HK-2 (cell line): ENCODE measurements at regions not wholly inside any gene's neighbourhood (a gene's known extent, or its start where the extent isn't known, plus 50 kb on each side); places are given as distances from the start of the nearest gene placed in this dataset.
A peak's percentile ranks its signal among the peaks of the same experiment; 100 is the strongest.
"Not testable (repeated sequence)": the region's sequence is repeated elsewhere in the genome, so short reads cannot be mapped to it uniquely, and the experiment has no call there.

Experiments used
- DNase-seq: peaks from one replicate; pipeline ENCODE4 v3.0.0-alpha.2; 2018; ENCODE audit not compliant: unreplicated experiment

DNA sequence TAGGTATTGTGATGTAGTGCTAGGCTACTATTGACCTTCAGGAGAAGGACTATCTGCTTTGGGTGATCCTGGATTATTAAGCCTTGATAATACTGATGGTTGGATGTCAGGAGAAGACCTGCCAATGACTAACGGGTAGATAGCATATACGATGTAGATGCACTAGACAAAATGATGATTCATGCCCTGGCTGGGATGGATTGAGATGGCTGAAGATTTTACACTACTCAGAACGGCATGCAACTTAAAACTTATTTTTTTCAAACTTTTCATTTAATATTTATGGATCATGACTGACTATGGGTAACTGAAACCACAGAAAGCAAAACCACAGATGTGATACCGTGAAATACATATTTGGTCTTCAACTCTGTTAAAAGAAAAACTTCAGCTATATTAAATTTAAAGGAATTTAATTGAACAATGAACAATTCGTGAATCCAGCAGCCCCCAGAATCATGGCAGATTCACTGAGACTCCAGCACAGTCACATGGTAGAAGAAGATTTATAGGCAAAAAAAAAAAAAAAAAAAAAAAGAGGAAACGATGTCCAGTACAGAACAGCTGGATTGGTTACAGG, 124.6 kb upstream of the CDK13 start:
- no peak for DNase-seq

GRCh38 chr7:39826166-39826565, 123.9 kb upstream of the CDK13 start:
- no peak for DNase-seq

DNA sequence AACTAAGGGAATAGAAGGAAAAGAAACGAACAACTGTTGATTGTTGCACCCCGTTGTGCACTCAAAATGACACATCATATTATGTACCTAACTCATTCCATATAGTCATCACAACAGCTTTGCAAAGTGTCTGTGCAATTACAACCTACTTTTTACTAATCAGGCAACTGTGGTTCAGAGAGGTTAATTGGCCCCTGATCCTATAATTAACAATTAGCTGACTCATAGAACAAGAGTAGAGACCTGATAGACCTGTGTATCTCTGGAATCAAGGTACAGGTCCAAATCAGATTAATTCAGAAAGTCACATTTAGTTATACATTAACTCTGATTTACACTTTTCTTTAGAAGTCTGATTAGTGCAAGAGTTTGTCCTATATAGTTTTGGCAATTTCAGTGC, 122.5 kb upstream of the CDK13 start:
- no peak for DNase-seq

GRCh38 chr7:39829028-39829427, 121.0 kb upstream of the CDK13 start:
- no peak for DNase-seq

GRCh38 chr7:39832519-39833085, 117.5 kb upstream of the CDK13 start:
- no peak for DNase-seq

DNA sequence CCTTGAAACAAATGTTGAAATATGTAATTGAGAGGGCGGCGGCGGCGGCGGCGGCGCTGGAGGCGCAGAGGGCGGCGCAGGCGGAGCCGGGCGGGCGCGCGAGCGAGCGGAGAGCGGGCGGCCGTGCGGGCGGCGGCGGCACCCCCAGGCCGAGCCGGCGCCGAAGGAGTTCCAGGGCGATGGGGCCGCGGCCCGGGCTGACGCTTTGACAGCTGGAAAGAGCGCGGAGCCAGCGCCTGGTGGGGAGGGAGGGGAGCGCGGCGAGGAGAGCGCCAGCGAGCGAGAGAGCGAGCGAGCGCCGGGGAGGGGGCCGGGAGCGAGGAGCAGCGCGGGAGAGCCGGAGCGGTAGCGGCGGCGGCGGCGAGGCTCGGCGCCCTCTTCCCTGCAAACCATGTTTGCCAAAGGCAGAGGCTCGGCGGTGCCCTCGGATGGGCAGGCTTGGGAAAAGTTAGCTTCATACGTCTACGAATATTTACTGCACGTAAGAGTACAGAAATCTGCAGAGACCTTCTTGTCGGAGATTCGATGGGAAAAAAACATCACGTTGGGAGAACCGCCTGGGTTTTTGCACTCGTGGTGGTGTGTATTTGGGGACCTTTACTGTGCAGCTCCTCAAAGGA, 116.8 kb upstream of the CDK13 start:
- peak; percentile 28 for DNase-seq

DNA sequence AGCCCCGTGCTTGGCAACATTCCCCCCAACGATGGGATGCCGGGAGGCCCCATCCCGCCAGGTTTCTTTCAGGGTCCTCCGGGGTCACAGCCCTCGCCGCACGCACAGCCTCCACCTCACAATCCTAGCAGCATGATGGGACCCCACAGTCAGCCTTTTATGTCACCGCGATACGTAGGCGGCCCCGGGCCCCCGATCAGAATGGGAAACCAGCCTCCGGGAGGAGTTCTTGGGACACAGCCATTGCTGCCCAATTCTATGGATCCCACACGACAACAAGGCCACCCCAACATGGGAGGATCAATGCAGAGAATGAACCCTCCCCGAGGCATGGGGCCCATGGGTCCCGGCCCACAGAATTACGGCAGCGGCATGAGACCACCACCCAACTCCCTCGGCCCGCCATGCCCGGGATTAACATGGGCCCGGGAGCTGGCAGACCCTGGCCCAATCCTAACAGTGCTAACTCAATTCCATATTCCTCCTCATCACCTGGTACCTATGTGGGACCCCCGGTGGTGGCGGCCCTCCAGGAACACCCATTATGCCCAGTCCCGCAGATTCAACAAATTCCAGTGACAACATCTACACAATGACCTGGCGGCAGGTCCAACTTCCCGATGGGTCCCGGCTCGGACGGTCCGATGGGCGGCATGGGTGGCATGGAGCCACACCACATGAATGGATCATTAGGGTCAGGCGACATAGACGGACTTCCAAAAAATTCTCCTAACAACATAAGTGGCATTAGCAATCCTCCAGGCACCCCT, 116.0 kb upstream of the CDK13 start:
- not testable (repeated sequence) for DNase-seq

DNA sequence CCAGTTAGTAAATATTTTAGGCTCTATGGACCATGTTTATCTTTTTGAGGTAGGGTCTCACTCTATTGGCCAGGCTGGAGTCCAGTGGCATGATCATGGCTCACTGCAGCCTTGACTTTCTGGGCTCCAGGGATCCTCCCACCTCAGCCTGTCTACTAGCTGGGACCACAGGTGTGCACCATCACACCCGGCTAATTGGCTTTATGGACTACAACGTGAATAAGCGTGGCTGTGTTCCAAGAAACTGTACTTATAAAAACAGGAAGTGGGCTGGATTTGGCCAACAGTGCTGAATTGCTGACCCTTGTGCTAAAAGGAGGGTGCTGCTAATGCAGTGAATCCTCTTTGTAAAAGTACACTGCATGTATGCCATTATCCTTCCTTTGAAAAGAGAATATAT, 111.7 kb upstream of the CDK13 start:
- peak; percentile 8 for DNase-seq

- no peak for DNase-seq
These were observed 105.0 kb upstream of the CDK13 start for GRCh38 chr7:39845006-39845405.

DNA sequence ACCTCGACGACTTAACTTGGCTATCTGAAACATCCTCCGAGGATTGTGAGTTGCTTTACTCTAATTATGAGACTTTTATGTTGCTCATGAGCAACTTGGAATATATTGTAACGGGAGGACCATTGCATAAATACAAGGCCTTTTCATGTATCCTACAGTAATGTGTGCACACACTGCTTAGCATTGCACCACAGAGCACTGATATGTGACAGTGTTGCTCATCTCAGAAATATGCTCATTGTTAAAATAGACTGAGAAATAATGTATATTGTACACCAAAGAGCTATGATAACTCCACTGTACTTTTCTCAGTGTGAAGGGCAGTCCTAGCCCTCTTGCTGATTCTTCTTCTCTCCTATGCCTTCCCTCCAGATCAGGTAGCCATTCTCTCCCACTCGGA, 102.8 kb upstream of the CDK13 start:
- DNase-seq, result no peak

DNA sequence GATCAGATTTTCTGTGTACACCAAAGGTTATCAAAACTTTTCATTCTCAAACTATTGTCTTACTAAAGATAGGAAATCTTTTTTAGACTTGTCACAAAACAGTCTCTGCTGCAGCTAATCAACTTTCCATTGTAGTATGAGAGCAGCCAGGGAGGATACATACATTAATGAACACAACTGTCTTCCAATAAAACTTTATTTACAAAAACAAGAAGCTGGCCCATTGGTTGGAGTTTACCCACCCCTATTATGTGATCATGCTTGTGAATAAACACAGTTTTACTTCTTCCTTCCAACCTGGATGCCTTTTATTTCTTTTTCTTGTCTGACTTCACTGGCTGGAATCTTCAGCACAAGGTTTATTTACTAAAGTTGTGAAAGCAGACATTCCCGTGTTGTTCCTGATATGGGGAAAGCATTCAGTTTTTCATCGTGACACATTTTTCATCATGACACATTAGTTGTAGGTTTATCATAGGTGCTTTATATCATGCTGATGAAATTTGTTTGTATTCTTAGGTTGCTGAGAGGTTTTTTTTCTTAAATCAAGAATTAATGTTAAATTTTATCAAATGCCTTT, 98.5 kb upstream of the CDK13 start:
- no peak for DNase-seq

DNA sequence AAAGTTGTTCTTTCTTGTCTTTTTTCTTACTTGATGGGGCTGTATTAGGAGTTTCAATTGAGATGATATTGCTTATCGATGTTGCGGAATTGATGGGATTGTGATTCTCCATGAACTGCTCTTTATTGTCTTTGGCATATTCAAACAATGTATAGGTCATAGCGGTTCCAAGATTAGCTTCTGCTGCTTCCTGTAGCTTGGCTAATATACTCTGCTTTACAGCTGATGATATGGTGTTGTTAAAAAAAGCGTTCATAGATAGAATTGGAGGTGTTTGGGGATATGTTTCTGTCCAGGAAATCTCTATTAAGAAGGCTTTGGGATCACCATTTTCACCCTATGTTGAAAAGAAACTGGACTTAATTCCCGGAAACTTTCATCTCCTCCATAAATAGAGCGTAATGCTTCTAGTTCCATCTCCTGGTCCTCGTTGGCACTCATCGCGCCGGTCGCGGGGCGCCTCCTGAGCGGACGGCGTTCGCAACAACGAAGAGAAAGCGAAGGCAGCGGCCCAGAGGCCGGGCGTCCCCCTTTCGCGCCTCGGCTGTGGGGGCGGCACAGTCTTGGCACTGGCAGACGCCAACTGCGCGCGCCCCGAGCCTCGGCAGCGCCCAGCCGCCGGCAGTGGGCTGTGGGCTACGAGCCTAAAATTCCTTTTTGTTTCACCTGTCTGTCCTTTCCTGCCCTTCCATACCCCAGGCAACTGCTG, 95.3 kb upstream of the CDK13 start:
- DNase-seq, result not testable (repeated sequence)

DNA sequence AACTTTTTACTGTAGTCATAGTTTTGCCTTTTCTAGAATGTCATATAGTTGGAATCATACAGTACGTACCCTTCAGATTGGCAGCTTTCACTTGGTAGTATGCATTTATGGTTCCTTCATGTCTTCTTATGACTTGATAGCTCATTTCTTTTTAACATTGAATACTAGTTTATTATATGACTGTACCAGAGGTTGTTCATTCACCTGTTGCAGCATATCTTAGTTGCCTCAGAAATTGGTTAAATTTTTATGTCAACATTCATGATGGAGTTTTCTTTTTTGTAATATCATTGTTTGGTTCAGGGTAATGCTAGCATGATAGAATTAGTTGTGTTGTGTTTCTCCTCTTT, 94.8 kb upstream of the CDK13 start:
- DNase-seq, result no peak

DNA sequence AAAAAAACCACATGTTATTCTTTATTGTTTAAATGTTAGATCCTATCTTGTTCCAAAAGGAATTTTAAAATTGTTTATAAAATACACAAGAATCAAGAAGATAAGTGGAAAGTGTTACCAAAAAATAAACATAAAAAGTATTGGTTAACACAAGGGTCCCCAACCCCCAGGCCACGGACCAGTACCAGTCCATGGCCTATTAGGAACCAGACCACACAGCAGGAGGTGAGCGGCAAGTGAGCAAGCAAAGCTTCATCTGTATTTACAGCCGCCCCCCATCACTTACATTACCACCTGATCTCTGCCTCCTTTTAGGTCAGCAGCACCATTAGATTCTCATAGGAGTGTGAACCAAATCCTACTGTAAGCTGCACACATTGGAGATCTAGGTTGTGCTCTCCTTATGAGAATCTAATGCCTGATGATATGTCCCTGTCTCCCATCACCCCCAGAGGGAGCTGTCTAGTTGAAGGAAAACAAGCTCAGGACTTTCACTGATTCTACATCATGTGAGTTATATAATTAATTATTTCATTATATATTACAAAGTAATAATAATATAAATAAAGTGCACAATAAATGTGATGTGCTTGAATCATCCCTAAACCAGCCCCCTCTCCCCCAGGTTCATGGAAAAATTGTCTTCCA, 86.3 kb upstream of the CDK13 start:
- DNase-seq, result not testable (repeated sequence)

- not testable (repeated sequence) for DNase-seq
These were observed 80.1 kb upstream of the CDK13 start for GRCh38 chr7:39869888-39870522.

DNA sequence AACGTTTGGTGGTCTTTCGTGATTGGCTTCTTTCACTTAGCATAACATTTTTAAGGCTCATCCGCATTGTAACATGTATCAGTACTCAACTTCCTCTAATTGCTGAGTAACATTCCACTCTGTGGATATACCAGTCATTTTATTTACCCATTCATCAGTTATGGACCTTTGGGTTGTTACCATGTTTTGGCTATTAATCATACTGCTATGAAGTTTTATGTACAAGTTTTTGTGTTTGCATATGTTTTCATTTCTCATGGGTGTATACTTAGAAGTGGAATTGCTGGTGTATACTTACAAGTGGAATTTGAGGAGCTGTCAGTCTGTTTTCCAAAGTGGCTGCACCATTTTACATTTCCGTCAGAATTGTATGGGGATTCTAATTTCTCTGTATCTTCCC, 78.4 kb upstream of the CDK13 start:
- DNase-seq, result not testable (repeated sequence)

GRCh38 chr7:39880556-39880955, 69.5 kb upstream of the CDK13 start:
- no peak for DNase-seq

- no peak for DNase-seq
These were observed 67.8 kb upstream of the CDK13 start for GRCh38 chr7:39882148-39882784.

DNA sequence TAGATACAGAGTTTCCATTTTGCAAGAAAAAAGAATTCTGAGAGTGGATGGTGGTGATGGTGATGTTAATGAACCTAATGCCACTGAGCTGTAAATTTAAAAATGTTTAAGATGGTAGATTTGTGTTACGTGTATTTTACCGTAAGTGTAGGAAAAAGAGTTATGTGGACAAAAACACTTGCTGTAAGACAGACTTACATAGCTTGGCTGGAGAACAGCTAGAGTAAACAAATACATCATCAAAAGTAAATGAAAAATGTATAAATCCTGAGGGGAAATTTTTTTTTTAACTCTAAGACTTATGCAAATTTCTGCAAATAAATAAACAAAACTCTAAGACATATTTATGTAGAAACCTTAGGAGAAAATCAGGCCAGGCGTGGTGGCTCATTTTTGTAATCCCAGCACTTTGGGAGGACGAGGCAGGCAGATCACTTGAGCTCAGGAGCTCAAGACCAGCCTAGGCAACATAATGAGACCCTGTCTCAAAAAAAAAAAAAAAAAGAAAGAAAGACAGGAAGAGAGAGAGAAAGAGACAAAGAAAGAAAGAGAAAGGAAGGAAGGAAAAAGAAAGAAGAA, 66.2 kb upstream of the CDK13 start:
- no peak for DNase-seq
